T-helper 2 cell treated with Interferon-gamma antibody and Interleukin-4, amounts not matched to agents 5 μg/mL and 100 μg/mL, for 36 hours (primary cell): ENCODE measurements at regions not wholly inside any gene's neighbourhood (a gene's known extent, or its start where the extent isn't known, plus 50 kb on each side); places are given as distances from the start of the nearest gene placed in this dataset.
"Not testable (repeated sequence)": the region's sequence is repeated elsewhere in the genome, so short reads cannot be mapped to it uniquely, and the experiment has no call there.

ENCODE experiments used
- DNase-seq: peaks from one replicate; pipeline ENCODE4 v3.0.0; 2021; ENCODE audit warnings: low spot score
- H3K27ac Mint-ChIP-seq: one replicate; pipeline ENCODE4 v1.8.0; 2021; ENCODE audit warnings: mild to moderate bottlenecking, mixed read lengths
- H3K27me3 Mint-ChIP-seq: one replicate; pipeline ENCODE4 v1.8.0; 2021; ENCODE audit warnings: low read depth, mixed read lengths
- H3K36me3 Mint-ChIP-seq: one replicate; pipeline ENCODE4 v1.8.0; 2021; ENCODE audit warnings: low read depth, mixed read lengths
- H3K4me1 Mint-ChIP-seq: one replicate; pipeline ENCODE4 v1.8.0; 2021; ENCODE audit warnings: low read depth, mixed read lengths
- H3K4me3 Mint-ChIP-seq: one replicate; pipeline ENCODE4 v1.8.0; 2022; ENCODE audit warnings: mild to moderate bottlenecking, moderate library complexity, mixed read lengths
- H3K9me3 Mint-ChIP-seq: one replicate; pipeline ENCODE4 v1.8.0; 2021; ENCODE audit warnings: mixed read lengths

- no peak for DNase-seq
- Mint-ChIP-seq H3K27ac (no peak overlapping the region), H3K36me3 (no peaks in the 10 kb centered on the region), H3K27me3 (no peaks in the 10 kb centered on the region), H3K4me1 (no peaks in the 10 kb centered on the region), H3K4me3 (no peak overlapping the region), H3K9me3 (no peaks in the 10 kb centered on the region)
Observed at GRCh38 chr2:192719629-192720028, 524.9 kb upstream of the TMEFF2 start.

- no peak overlapping the region for H3K4me3 Mint-ChIP-seq
Observed at GRCh38 chr2:192718340-192718739, 523.6 kb upstream of the TMEFF2 start.

DNA sequence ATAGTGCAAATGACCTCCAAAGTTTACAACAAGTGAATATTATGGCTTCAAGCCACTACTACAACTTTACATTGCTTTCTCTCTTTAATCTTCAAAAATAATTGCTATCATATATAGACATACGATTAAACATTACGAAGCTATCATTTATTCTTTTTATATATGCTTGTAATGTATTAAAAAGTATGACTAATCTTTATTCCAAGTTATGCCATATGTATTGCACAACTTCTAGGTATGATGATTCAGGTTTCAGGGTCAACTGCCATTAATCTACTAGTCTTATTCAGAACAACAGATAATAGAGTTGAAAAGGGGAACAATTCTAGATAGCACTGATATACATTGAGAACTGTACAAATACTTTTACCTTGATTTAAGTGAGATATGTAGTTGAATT is 506.2 kb upstream of the TMEFF2 start:
- Mint-ChIP-seq H3K27me3 (no peaks in the 10 kb centered on the region), H3K4me3 (no peak overlapping the region), H3K4me1 (no peaks in the 10 kb centered on the region), H3K9me3 (no peaks in the 10 kb centered on the region), H3K36me3 (no peaks in the 10 kb centered on the region), H3K27ac (no peak overlapping the region)
- no peak for DNase-seq

More at GRCh38 chr2:192718340-192718739, 523.6 kb upstream of the TMEFF2 start:
- H3K27me3 Mint-ChIP-seq: no peaks in the 10 kb centered on the region
- no peak for DNase-seq
- no peak overlapping the region for H3K27ac Mint-ChIP-seq
- H3K4me1 Mint-ChIP-seq: no peaks in the 10 kb centered on the region
- no peaks in the 10 kb centered on the region for H3K9me3 Mint-ChIP-seq
- H3K36me3 Mint-ChIP-seq: no peaks in the 10 kb centered on the region

- no peaks in the 10 kb centered on the region for H3K36me3 Mint-ChIP-seq
- H3K27me3 Mint-ChIP-seq: no peaks in the 10 kb centered on the region
- H3K4me1 Mint-ChIP-seq: no peaks in the 10 kb centered on the region
- no peak overlapping the region for H3K27ac Mint-ChIP-seq
- H3K4me3 Mint-ChIP-seq: no peak overlapping the region
- no peak for DNase-seq
- no peaks in the 10 kb centered on the region for H3K9me3 Mint-ChIP-seq
Observed at GRCh38 chr2:192697880-192698279, 503.1 kb upstream of the TMEFF2 start.

DNA sequence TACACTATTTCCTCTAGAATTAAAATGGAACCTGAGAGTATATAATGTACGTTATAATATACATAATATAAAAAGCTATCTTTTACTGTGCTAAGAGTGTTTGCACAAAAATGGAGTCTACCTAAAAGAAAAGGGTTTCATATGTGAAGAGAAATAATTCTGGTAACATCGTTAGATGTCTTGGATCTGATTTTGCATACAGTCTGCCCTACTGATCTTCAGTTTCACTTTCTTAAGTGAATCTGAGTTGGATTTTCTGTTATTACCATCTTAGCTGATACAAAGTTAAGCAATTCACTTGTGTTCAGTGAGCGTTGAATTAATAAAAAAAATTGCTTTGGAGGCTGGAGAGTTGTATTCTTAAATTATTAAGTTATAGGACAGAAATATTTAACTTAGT is 502.1 kb upstream of the TMEFF2 start:
- DNase-seq: no peak
- Mint-ChIP-seq H3K36me3 (no peaks in the 10 kb centered on the region), H3K9me3 (no peaks in the 10 kb centered on the region), H3K27ac (no peak overlapping the region), H3K27me3 (no peaks in the 10 kb centered on the region), H3K4me1 (no peaks in the 10 kb centered on the region), H3K4me3 (no peak overlapping the region)

- Mint-ChIP-seq H3K27ac (no peak overlapping the region), H3K27me3 (no peaks in the 10 kb centered on the region), H3K36me3 (no peaks in the 10 kb centered on the region), H3K9me3 (no peaks in the 10 kb centered on the region), H3K4me3 (no peak overlapping the region), H3K4me1 (no peaks in the 10 kb centered on the region)
- DNase-seq: no peak
Observed at GRCh38 chr2:192687015-192687414, 492.3 kb upstream of the TMEFF2 start.

DNA sequence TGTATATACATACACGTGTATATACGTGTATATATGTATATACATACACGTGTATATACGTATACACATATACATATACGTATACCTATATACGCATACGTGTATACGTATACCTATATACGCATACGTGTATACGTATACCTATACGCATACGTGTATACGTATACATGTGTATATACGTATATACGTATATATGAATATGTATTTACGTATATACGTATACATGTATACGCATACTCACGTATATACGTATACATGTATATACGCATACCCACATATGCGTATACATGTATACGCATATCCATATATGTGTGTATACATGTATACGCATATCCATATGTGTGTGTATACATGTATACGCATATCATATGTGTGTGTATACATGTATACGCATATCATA is 487.8 kb upstream of the TMEFF2 start:
- H3K9me3 Mint-ChIP-seq, H3K4me1 Mint-ChIP-seq, DNase-seq, H3K4me3 Mint-ChIP-seq, H3K27ac Mint-ChIP-seq, H3K36me3 Mint-ChIP-seq, H3K27me3 Mint-ChIP-seq: not testable (repeated sequence)

- Mint-ChIP-seq H3K27me3 (no peaks in the 10 kb centered on the region), H3K9me3 (no peaks in the 10 kb centered on the region), H3K27ac (no peak overlapping the region)
Observed at GRCh38 chr2:192675681-192676080, 480.9 kb upstream of the TMEFF2 start.

GRCh38 chr2:192669505-192670091 is 474.9 kb upstream of the TMEFF2 start:
- no peaks in the 10 kb centered on the region for H3K4me1 Mint-ChIP-seq
- no peak overlapping the region for H3K27ac Mint-ChIP-seq
- H3K4me3 Mint-ChIP-seq: no peak overlapping the region
- H3K36me3 Mint-ChIP-seq: no peaks in the 10 kb centered on the region
- no peak for DNase-seq
- no peaks in the 10 kb centered on the region for H3K9me3 Mint-ChIP-seq
- H3K27me3 Mint-ChIP-seq: no peaks in the 10 kb centered on the region

More at GRCh38 chr2:192675681-192676080, 480.9 kb upstream of the TMEFF2 start:
- H3K4me1 Mint-ChIP-seq: no peaks in the 10 kb centered on the region
- H3K4me3 Mint-ChIP-seq: no peak overlapping the region
- no peak for DNase-seq
- H3K36me3 Mint-ChIP-seq: no peaks in the 10 kb centered on the region

- H3K27me3 Mint-ChIP-seq, H3K4me1 Mint-ChIP-seq, H3K36me3 Mint-ChIP-seq, H3K9me3 Mint-ChIP-seq, H3K4me3 Mint-ChIP-seq, DNase-seq, H3K27ac Mint-ChIP-seq: not testable (repeated sequence)
Observed at GRCh38 chr2:192660555-192660954, 465.8 kb upstream of the TMEFF2 start.

- H3K4me1 Mint-ChIP-seq: no peaks in the 10 kb centered on the region
- no peak overlapping the region for H3K27ac Mint-ChIP-seq
- H3K27me3 Mint-ChIP-seq: no peaks in the 10 kb centered on the region
- no peaks in the 10 kb centered on the region for H3K9me3 Mint-ChIP-seq
- no peak overlapping the region for H3K4me3 Mint-ChIP-seq
- no peak for DNase-seq
- H3K36me3 Mint-ChIP-seq: no peaks in the 10 kb centered on the region
Observed at GRCh38 chr2:192657362-192657761, 462.6 kb upstream of the TMEFF2 start.

- Mint-ChIP-seq H3K36me3 (no peaks in the 10 kb centered on the region), H3K4me1 (no peaks in the 10 kb centered on the region), H3K4me3 (no peak overlapping the region), H3K27ac (no peak overlapping the region), H3K9me3 (no peaks in the 10 kb centered on the region), H3K27me3 (no peaks in the 10 kb centered on the region)
- no peak for DNase-seq
Observed at GRCh38 chr2:192655916-192656315, 461.2 kb upstream of the TMEFF2 start.

DNA sequence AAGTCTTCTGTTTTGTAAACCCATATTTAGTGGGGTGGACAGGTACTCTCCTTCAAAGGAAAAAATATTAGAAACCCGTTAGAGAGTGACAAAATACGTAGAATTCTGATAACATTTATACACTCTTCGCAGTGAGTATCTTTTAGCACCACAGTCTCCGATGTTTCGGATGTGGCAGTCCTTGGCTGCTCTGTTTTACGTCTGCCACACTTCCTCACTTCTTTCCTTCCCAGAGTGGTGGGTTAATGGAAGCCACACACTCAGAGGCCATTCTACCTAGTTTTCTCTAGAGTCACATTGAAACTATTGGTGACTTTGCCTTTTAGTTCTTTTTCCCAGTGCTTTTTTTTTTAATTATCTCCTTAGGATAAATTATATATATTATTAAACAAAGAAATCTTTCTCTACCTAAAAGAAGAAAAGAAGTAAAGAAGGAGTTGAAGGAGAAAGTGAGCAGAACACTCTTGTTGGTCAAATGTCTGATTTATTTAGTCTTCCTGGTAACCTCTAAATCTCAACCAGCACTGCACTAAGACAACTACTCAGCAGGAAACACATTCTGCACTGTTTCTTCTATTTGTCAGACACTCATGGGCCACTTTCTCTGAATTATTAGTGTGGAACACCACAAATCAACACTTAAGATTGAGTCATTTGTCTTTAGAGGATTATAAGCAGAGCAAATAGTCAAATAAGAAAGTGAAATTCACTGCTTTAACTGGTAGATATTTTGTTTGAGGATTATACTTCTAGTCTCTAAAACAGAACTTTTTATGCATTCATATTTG is 451.3 kb upstream of the TMEFF2 start:
- H3K9me3 Mint-ChIP-seq: no peaks in the 10 kb centered on the region
- H3K27ac Mint-ChIP-seq: no peak overlapping the region
- no peak for DNase-seq
- H3K4me3 Mint-ChIP-seq: no peak overlapping the region
- H3K4me1 Mint-ChIP-seq: no peaks in the 10 kb centered on the region
- H3K36me3 Mint-ChIP-seq: no peaks in the 10 kb centered on the region
- H3K27me3 Mint-ChIP-seq: no peaks in the 10 kb centered on the region

DNA sequence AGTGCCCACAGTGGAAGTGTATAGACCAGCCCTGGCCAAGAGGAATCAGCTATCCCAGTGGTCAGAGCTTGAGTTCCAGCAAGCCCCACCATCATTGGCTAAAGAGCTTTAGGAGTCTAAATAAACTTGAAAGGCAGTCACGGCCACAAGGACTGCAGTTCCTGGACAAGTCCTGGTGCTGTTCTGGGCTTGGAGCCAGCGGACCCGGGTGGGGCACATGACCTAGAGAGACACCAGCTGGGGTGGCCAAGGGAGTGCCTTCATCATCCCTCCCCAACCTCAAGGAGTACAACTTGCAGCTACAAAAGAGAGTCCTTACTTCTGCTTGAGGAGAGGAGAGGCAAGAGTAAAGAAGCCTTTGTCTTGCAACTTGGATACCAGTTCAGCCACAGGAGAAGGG is 439.8 kb upstream of the TMEFF2 start:
- Mint-ChIP-seq H3K9me3 (no peaks in the 10 kb centered on the region), H3K4me3 (no peak overlapping the region), H3K27ac (no peak overlapping the region), H3K27me3 (no peaks in the 10 kb centered on the region), H3K36me3 (no peaks in the 10 kb centered on the region), H3K4me1 (no peaks in the 10 kb centered on the region)
- DNase-seq: no peak

- Mint-ChIP-seq H3K9me3 (no peaks in the 10 kb centered on the region), H3K4me1 (no peaks in the 10 kb centered on the region), H3K27ac (no peak overlapping the region), H3K4me3 (no peak overlapping the region), H3K27me3 (no peaks in the 10 kb centered on the region), H3K36me3 (no peaks in the 10 kb centered on the region)
- no peak for DNase-seq
Observed at GRCh38 chr2:192628017-192628416, 433.3 kb upstream of the TMEFF2 start.
